ENCODE measurements at regions not wholly inside any gene's neighbourhood (a gene's known extent, or its start where the extent isn't known, plus 50 kb on each side); places are given as distances from the start of the nearest gene placed in this dataset.

- no peak for DNase-seq (ENCODE audit: low spot score in 2 of 2)
- intact Hi-C loops (cut with DNase I; ENCODE audit: low total_unique reads): no loop called here
- WGBS, 2 donors: 92 to 94% methylated on average over 3 of the region's 3 CpGs
- TF ChIP-seq CTCF (IDR thresholded peaks at IDR 0.05) (no peak), POLR2A (IDR thresholded peaks at IDR 0.05) (no peak)
- H3K4me3 ChIP-seq (ENCODE audit: low read depth, poor library complexity, severe bottlenecking): no peak overlapping the region
Measured at GRCh38 chr20:19110285-19110684, 102.2 kb upstream of the SLC24A3 start.

GRCh38 chr20:19110881-19111460, 101.5 kb upstream of the SLC24A3 start:
- DNase-seq (ENCODE audit: low spot score in 2 of 2): no peak
- TF ChIP-seq CTCF (IDR thresholded peaks at IDR 0.05) (no peak), POLR2A (IDR thresholded peaks at IDR 0.05) (no peak)
- H3K4me3 ChIP-seq (ENCODE audit: low read depth, poor library complexity, severe bottlenecking): no peak overlapping the region
- 62 to 71% methylated on average over 7 of the region's 7 CpGs for WGBS, 2 donors
- intact Hi-C loops (cut with DNase I; ENCODE audit: low total_unique reads): no loop called here

- intact Hi-C loops (cut with DNase I; ENCODE audit: low total_unique reads): no loop called here
- WGBS, 2 donors: 65 to 67% methylated on average over 2 of the region's 2 CpGs
- TF ChIP-seq POLR2A (IDR thresholded peaks at IDR 0.05) (no peak), CTCF (IDR thresholded peaks at IDR 0.05) (no peak)
- DNase-seq (ENCODE audit: low spot score in 2 of 2): no peak
- no peak overlapping the region for H3K4me3 ChIP-seq (ENCODE audit: low read depth, poor library complexity, severe bottlenecking)
Measured at GRCh38 chr20:19112828-19113227, 99.6 kb upstream of the SLC24A3 start.

- 84 to 89% methylated on average over 5 of the region's 5 CpGs for WGBS, 2 donors
- no peak for DNase-seq (ENCODE audit: low spot score in 2 of 2)
- intact Hi-C loops (cut with DNase I; ENCODE audit: low total_unique reads): no loop called here
- H3K4me3 ChIP-seq (ENCODE audit: low read depth, poor library complexity, severe bottlenecking): no peak overlapping the region
- TF ChIP-seq POLR2A (IDR thresholded peaks at IDR 0.05) (no peak), CTCF (IDR thresholded peaks at IDR 0.05) (no peak)
Measured at GRCh38 chr20:19113343-19113930, 99.0 kb upstream of the SLC24A3 start.

GRCh38 chr20:19114410-19114809, 98.0 kb upstream of the SLC24A3 start:
- WGBS, 2 donors: 60 to 63% methylated on average over 2 of the region's 2 CpGs
- intact Hi-C loops (cut with DNase I; ENCODE audit: low total_unique reads): no loop called here
- no peak overlapping the region for H3K4me3 ChIP-seq (ENCODE audit: low read depth, poor library complexity, severe bottlenecking)
- DNase-seq (ENCODE audit: low spot score in 2 of 2): no peak
- no peak for TF ChIP-seq POLR2A (IDR thresholded peaks at IDR 0.05)
- no peak for TF ChIP-seq CTCF (IDR thresholded peaks at IDR 0.05)

GRCh38 chr20:19115581-19115980, 96.9 kb upstream of the SLC24A3 start:
- no peak overlapping the region for H3K4me3 ChIP-seq (ENCODE audit: low read depth, poor library complexity, severe bottlenecking)
- TF ChIP-seq POLR2A (IDR thresholded peaks at IDR 0.05) (no peak), CTCF (IDR thresholded peaks at IDR 0.05) (no peak)
- no peak for DNase-seq (ENCODE audit: low spot score in 2 of 2)
- intact Hi-C loops (cut with DNase I; ENCODE audit: low total_unique reads): no loop called here
- 77 to 82% methylated on average over 6 of the region's 6 CpGs for WGBS, 2 donors

Measured in lower leg skin (tissue), 4 donors.